HepG2 (cell line): ENCODE measurements at regions not wholly inside any gene's neighbourhood (a gene's known extent, or its start where the extent isn't known, plus 50 kb on each side); places are given as distances from the start of the nearest gene placed in this dataset.

ENCODE experiments used
- ATAC-seq: fragments of 200-7000 bp; cut with Tn5 transposase; 3 replicates; pipeline ENCODE4 v1.9.1; 2020; ENCODE audit warnings: mild to moderate bottlenecking, moderate library complexity
- BruUV-seq: library from RNA; stranded (reverse); fragments of 400-500 nt; replicated peaks from 2 replicates; lab custom pipeline; 2021; lab: Mats Ljungman, UMichigan
- CTCF ChIA-PET: fragments of 300-600 bp; formaldehyde crosslinking; extraction: SDS; loops from one replicate; lab custom pipeline; 2021; ENCODE audit warnings: low total read pairs, inconsistent platforms, low intra/inter-chr PET ratio; lab: Yijun Ruan, JAX
- POLR2A ChIA-PET: fragments of 350-600 bp; sonication (Branson Sonifier 250); formaldehyde crosslinking; loops from one replicate; lab custom pipeline; 2020; ENCODE audit warnings: antibody characterized with exemption, inconsistent platforms; lab: Yijun Ruan, JAX
- DNase-seq: peaks from one replicate; pipeline ENCODE4 v3.0.0-alpha.2; 2015; ENCODE audit warnings: low spot score
- FAIRE-seq: peaks from 3 replicates; lab custom pipeline; 2011; peaks lifted over from hg19 to GRCh38; lab: Jason Lieb, UNC
- H2AFZ ChIP-seq: one replicate; pipeline ENCODE4 v1.6.1; 2011; ENCODE audit warnings: low read length, inconsistent platforms
- H3K27ac ChIP-seq: fragments of 300-600 bp; 3 replicates; pipeline ENCODE4 v1.8.0; 2011; ENCODE audit warnings: mixed run types, mild to moderate bottlenecking, mixed read lengths, low read length, inconsistent platforms; ENCODE audit not compliant: insufficient read depth; ENCODE audit errors: extremely low read length
- H3K27me3 ChIP-seq, 2 experiments: fragments of 200-600 bp in 1 of 2; 2 replicates in 1 of 2; 3 replicates in 1 of 2; pipeline versions ENCODE4 v1.6.0 to v1.8.0; 2011; ENCODE audit warnings: low read length in 2 of 2, mild to moderate bottlenecking in 2 of 2, moderate library complexity in 2 of 2, inconsistent platforms in 1 of 2; ENCODE audit not compliant: insufficient read depth in 2 of 2, control insufficient read depth in 1 of 2
- H3K36me3 ChIP-seq, 2 experiments: fragments of 200-600 bp in 1 of 2; replicated peaks in 1 of 2; 2 replicates in 1 of 2; 3 replicates in 1 of 2; pipeline versions ENCODE4 v1.5.1 to v1.8.0; 2011; ENCODE audit warnings: low read length in 2 of 2, inconsistent platforms in 1 of 2; ENCODE audit not compliant: insufficient read depth in 2 of 2, control insufficient read depth in 1 of 2
- H3K4me1 ChIP-seq: 2 replicates; pipeline ENCODE4 v1.5.1; 2012; ENCODE audit warnings: low read length, inconsistent platforms; ENCODE audit not compliant: insufficient read depth
- H3K4me2 ChIP-seq: 2 replicates; pipeline ENCODE4 v1.6.0; 2011; ENCODE audit warnings: low read depth, low read length, inconsistent platforms
- H3K4me3 ChIP-seq, 3 experiments: fragments of 200-600 bp in 1 of 3; sonication (generic), shearing (Covaris generic) in 1 of 3; replicated peaks in 1 of 3; 2 replicates each; pipeline ENCODE4 v1.5.1; 2011 to 2016; ENCODE audit warnings: low read length in 3 of 3, inconsistent platforms in 2 of 3, low read depth in 2 of 3, mild to moderate bottlenecking in 2 of 3, control low read depth in 1 of 3, mixed read lengths in 1 of 3; ENCODE audit not compliant: insufficient read depth in 1 of 3
- H3K79me2 ChIP-seq: one replicate; pipeline ENCODE4 v1.6.1; 2011; ENCODE audit warnings: low read length, inconsistent platforms; ENCODE audit not compliant: insufficient read depth
- H3K9ac ChIP-seq: 2 replicates; pipeline ENCODE4 v1.6.0; 2011; ENCODE audit warnings: mild to moderate bottlenecking, low read depth, low read length, inconsistent platforms; ENCODE audit not compliant: insufficient read depth
- H3K9me3 ChIP-seq: 2 replicates; pipeline ENCODE4 v1.5.1; 2012; ENCODE audit warnings: mild to moderate bottlenecking, low read length
- H4K20me1 ChIP-seq: 2 replicates; pipeline ENCODE4 v1.6.0; 2011; ENCODE audit warnings: inconsistent platforms, mild to moderate bottlenecking, low read length, moderate library complexity; ENCODE audit not compliant: insufficient read depth
- BHLHE40 ChIP-seq: IDR thresholded peaks from 2 replicates; pipeline ENCODE4 v1.6.1; 2011; ENCODE audit warnings: low read length, improper control_type of control experiment
- CREM ChIP-seq, 2 experiments: sonication (generic) in 1 of 2; formaldehyde crosslinking in 1 of 2; IDR thresholded peaks; 2 replicates each; pipeline versions ENCODE4 v1.4.0 to v1.6.1; 2016 to 2020; ENCODE audit warnings: antibody characterized with exemption in 1 of 2, mild to moderate bottlenecking in 1 of 2, missing genetic modification reagents in 1 of 2
- FOXO1 ChIP-seq: sonication (generic); formaldehyde crosslinking; IDR thresholded peaks from 2 replicates; pipeline ENCODE4 v1.4.0; 2020; ENCODE audit warnings: missing genetic modification reagents
- HNRNPK ChIP-seq: fragments of 200-400 bp; formaldehyde crosslinking; IDR thresholded peaks from 2 replicates; pipeline ENCODE4 v1.6.1; 2018; ENCODE audit warnings: low read length, low read depth, moderate library complexity, mild to moderate bottlenecking; ENCODE audit not compliant: poor library complexity, severe bottlenecking
- KDM4B ChIP-seq: sonication (generic); formaldehyde crosslinking; IDR thresholded peaks from 2 replicates; pipeline ENCODE4 v1.4.0; 2020; ENCODE audit warnings: missing genetic modification reagents
- SP1 ChIP-seq, 2 experiments: fragments of 450-650 bp in 1 of 2; sonication (generic) in 1 of 2; formaldehyde crosslinking in 1 of 2; IDR thresholded peaks; 2 replicates each; pipeline versions ENCODE4 v1.4.0 to v1.6.1; 2016 to 2020; ENCODE audit warnings: missing genetic modification reagents in 1 of 2
- TEAD2 ChIP-seq: sonication (generic); formaldehyde crosslinking; IDR thresholded peaks from 2 replicates; pipeline ENCODE4 v1.9.0; 2021; ENCODE audit warnings: missing genetic modification reagents
- ZNF615 ChIP-seq: sonication (generic); formaldehyde crosslinking; IDR thresholded peaks from 2 replicates; pipeline ENCODE4 v1.5.0; 2020; ENCODE audit warnings: mild to moderate bottlenecking, missing genetic modification reagents, borderline replicate concordance
- ZSCAN20 ChIP-seq: sonication (generic); formaldehyde crosslinking; IDR thresholded peaks from 2 replicates; pipeline ENCODE4 v1.4.0; 2020; ENCODE audit warnings: missing genetic modification reagents, mild to moderate bottlenecking, borderline replicate concordance
- ZSCAN25 ChIP-seq: sonication (generic); formaldehyde crosslinking; IDR thresholded peaks from 2 replicates; pipeline ENCODE4 v1.8.0; 2022; ENCODE audit warnings: mild to moderate bottlenecking, missing genetic modification reagents
- WGBS: methylation state at CpG from one replicate; pipeline ENCODE4 v1.1.6; 2017; ENCODE audit warnings: low lambda C conversion rate; 5-methylcytosine and 5-hydroxymethylcytosine counted together
- in situ Hi-C: cut with HindIII; loops from 2 replicates; pipeline ENCODE4 v1.10.0; 2017; ENCODE audit warnings: low pct_unique_long_range_greater_than_20kb; ENCODE audit not compliant: extremely low pct_ligation_motif_present
- intact Hi-C: fragments of 100-400 bp; cut with micrococcal nuclease; formaldehyde crosslinking; loops from one replicate; pipeline ENCODE4 v1.10.0; 2022; ENCODE audit not compliant: unreplicated experiment
- TF ChIP-seq, protein P1 (sequence below): sonication (generic); formaldehyde crosslinking; IDR thresholded peaks from 2 replicates; pipeline ENCODE4 v1.4.0; 2020; ENCODE audit warnings: mild to moderate bottlenecking, low read depth, missing genetic modification reagents
- TF ChIP-seq, protein P2 (sequence below): sonication (generic); formaldehyde crosslinking; IDR thresholded peaks from 2 replicates; pipeline ENCODE4 v1.8.1; 2023; ENCODE audit warnings: missing genetic modification reagents, mild to moderate bottlenecking, borderline replicate concordance
- TF ChIP-seq, protein P3 (sequence below): sonication (generic); formaldehyde crosslinking; IDR thresholded peaks from 2 replicates; pipeline ENCODE4 v1.4.0; 2020; ENCODE audit warnings: missing genetic modification reagents
- TF ChIP-seq, protein P4 (sequence below): sonication (generic); formaldehyde crosslinking; IDR thresholded peaks from 2 replicates; pipeline ENCODE4 v1.4.0; 2020; ENCODE audit warnings: missing genetic modification reagents; ENCODE audit errors: not compliant biosample characterization
- TF ChIP-seq, protein P5 (sequence below): sonication (generic); formaldehyde crosslinking; IDR thresholded peaks from 2 replicates; pipeline ENCODE4 v1.5.0; 2020; ENCODE audit warnings: missing genetic modification reagents
- TF ChIP-seq, protein P6 (sequence below): sonication (generic); formaldehyde crosslinking; IDR thresholded peaks from 2 replicates; pipeline ENCODE4 v1.9.0; 2022; ENCODE audit warnings: low read depth, missing genetic modification reagents

DNA sequence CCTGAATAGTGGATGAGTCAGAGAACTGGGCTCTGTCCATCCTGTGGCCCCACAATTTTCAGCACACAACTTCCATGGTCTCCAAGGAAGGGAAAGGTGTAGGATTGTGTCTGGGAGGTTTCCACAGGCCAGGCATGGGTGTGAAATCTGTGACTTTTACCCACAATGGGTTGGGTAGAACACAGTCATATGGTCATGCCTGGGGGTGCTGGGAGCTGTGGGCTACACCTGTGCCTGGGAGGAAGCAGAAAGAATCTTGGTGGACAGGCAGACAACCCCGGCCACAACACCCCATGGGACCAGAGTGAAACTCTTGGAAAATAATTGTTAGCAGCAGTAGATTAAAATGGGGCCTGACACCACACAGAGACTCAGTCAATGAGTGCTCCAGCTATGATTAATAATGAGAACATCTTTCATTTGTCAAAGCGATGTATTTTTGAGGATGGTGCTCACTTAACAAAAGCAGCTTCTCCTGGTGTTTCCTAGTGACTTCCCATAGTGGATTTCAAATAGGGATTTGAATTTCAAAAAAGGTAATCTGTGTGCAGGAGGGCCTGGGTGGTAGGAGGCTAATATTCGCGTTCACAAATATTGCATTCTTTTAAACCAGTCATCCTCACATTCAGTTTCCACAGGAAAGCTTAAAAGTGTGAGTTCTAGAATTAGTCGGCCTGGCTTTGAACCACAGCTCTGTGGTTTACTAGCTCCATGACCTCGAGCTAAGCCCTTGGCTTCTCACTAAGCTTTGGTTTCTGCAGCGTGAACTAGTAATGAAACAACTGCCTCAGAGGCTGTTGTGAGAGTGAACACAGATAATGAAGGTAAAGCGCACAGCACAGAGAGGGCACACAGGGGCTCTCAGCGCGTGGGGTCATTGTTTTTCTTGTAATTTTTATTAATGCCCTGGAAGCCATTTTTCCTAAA lies 89.3 kb upstream of the UQCRFS1 start:
- CTCF ChIA-PET, result no interaction called here
- ATAC-seq, result no peak
- TF ChIP-seq KDM4B (CRISPR knock-in tag) (no peak), CREM (IDR thresholded peaks at IDR 0.05) (no peak), CREM (CRISPR knock-in tag; IDR thresholded peaks at IDR 0.05) (no peak), BHLHE40 (no peak), SP1 (IDR thresholded peaks at IDR 0.05) (no peak), SP1 (CRISPR knock-in tag; IDR thresholded peaks at IDR 0.05) (no peak), ZSCAN20 (CRISPR knock-in tag) (no peak), FOXO1 (CRISPR knock-in tag) (no peak), TEAD2 (CRISPR knock-in tag) (no peak), ZSCAN25 (no peak), ZNF615 (no peak), HNRNPK (no peak)
- TF ChIP-seq, protein P1, sequence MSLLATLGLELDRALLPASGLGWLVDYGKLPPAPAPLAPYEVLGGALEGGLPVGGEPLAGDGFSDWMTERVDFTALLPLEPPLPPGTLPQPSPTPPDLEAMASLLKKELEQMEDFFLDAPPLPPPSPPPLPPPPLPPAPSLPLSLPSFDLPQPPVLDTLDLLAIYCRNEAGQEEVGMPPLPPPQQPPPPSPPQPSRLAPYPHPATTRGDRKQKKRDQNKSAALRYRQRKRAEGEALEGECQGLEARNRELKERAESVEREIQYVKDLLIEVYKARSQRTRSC (CRISPR knock-in tag), result no peak
- TF ChIP-seq, protein P2, sequence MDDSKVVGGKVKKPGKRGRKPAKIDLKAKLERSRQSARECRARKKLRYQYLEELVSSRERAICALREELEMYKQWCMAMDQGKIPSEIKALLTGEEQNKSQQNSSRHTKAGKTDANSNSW (CRISPR knock-in tag), result no peak
- TF ChIP-seq, protein P3, sequence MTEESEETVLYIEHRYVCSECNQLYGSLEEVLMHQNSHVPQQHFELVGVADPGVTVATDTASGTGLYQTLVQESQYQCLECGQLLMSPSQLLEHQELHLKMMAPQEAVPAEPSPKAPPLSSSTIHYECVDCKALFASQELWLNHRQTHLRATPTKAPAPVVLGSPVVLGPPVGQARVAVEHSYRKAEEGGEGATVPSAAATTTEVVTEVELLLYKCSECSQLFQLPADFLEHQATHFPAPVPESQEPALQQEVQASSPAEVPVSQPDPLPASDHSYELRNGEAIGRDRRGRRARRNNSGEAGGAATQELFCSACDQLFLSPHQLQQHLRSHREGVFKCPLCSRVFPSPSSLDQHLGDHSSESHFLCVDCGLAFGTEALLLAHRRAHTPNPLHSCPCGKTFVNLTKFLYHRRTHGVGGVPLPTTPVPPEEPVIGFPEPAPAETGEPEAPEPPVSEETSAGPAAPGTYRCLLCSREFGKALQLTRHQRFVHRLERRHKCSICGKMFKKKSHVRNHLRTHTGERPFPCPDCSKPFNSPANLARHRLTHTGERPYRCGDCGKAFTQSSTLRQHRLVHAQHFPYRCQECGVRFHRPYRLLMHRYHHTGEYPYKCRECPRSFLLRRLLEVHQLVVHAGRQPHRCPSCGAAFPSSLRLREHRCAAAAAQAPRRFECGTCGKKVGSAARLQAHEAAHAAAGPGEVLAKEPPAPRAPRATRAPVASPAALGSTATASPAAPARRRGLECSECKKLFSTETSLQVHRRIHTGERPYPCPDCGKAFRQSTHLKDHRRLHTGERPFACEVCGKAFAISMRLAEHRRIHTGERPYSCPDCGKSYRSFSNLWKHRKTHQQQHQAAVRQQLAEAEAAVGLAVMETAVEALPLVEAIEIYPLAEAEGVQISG (CRISPR knock-in tag), result no peak
- TF ChIP-seq, protein P4, sequence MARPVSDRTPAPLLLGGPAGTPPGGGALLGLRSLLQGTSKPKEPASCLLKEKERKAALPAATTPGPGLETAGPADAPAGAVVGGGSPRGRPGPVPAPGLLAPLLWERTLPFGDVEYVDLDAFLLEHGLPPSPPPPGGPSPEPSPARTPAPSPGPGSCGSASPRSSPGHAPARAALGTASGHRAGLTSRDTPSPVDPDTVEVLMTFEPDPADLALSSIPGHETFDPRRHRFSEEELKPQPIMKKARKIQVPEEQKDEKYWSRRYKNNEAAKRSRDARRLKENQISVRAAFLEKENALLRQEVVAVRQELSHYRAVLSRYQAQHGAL (CRISPR knock-in tag), result no peak
- TF ChIP-seq, protein P5, sequence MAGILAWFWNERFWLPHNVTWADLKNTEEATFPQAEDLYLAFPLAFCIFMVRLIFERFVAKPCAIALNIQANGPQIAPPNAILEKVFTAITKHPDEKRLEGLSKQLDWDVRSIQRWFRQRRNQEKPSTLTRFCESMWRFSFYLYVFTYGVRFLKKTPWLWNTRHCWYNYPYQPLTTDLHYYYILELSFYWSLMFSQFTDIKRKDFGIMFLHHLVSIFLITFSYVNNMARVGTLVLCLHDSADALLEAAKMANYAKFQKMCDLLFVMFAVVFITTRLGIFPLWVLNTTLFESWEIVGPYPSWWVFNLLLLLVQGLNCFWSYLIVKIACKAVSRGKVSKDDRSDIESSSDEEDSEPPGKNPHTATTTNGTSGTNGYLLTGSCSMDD (CRISPR knock-in tag), result no peak
- TF ChIP-seq, protein P6, sequence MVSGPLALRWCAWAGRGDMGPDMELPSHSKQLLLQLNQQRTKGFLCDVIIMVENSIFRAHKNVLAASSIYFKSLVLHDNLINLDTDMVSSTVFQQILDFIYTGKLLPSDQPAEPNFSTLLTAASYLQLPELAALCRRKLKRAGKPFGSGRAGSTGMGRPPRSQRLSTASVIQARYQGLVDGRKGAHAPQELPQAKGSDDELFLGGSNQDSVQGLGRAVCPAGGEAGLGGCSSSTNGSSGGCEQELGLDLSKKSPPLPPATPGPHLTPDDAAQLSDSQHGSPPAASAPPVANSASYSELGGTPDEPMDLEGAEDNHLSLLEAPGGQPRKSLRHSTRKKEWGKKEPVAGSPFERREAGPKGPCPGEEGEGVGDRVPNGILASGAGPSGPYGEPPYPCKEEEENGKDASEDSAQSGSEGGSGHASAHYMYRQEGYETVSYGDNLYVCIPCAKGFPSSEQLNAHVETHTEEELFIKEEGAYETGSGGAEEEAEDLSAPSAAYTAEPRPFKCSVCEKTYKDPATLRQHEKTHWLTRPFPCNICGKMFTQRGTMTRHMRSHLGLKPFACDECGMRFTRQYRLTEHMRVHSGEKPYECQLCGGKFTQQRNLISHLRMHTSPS, result no peak

More for the DNA sequence above, 89.3 kb upstream of the UQCRFS1 start:
- Histone ChIP-seq H3K4me2 (no peak overlapping the region), H3K4me3 (no peak overlapping the region), H3K79me2 (no peaks in the 10 kb centered on the region), H3K27ac (no peak overlapping the region), H3K9ac (no peak overlapping the region), H3K36me3 (no peaks in the 10 kb centered on the region), H3K9me3 (no peaks in the 10 kb centered on the region), H3K27me3 (no peaks in the 10 kb centered on the region; a peak in 1 of 5 replicates), H4K20me1 (no peaks in the 10 kb centered on the region), H2AFZ (no peak overlapping the region), H3K4me1 (no peaks in the 10 kb centered on the region)
- no peak for FAIRE-seq
- DNase-seq, result no peak
- WGBS, result 25% methylated on average over 10 of the region's 10 CpGs
- no TSS peak for BruUV-seq
- POLR2A ChIA-PET, result no interaction called here
- intact Hi-C loops (no loop called here), in situ Hi-C loops (no loop called here)
